B cell (primary cell): ENCODE measurements at regions not wholly inside any gene's neighbourhood (a gene's known extent, or its start where the extent isn't known, plus 50 kb on each side); places are given as distances from the start of the nearest gene placed in this dataset.

Source experiments
- ATAC-seq: fragments of 200-7000 bp; cut with Tn5 transposase; one replicate; pipeline ENCODE4 v1.10.0; 2021; ENCODE audit warnings: low read depth, mild to moderate bottlenecking, moderate number of reproducible peaks, moderate library complexity
- CTCF ChIA-PET: fragments of 350-600 bp; sonication (Branson Sonifier 250); formaldehyde crosslinking; loops from one replicate; lab custom pipeline; 2021; ENCODE audit warnings: antibody characterized with exemption, inconsistent platforms; lab: Charles Lee
- POLR2A ChIA-PET: fragments of 350-600 bp; sonication (Branson Sonifier 250); formaldehyde crosslinking; loops from one replicate; lab custom pipeline; 2021; ENCODE audit warnings: antibody characterized with exemption; lab: Charles Lee
- DNase-seq: peaks from one replicate; pipeline ENCODE4 v3.0.0; 2013
- H2AFZ ChIP-seq: 2 replicates; pipeline ENCODE4 v1.6.1; 2012; ENCODE audit warnings: mild to moderate bottlenecking, low read depth, low read length; ENCODE audit not compliant: insufficient read depth, poor library complexity, severe bottlenecking
- H3K27ac ChIP-seq, 2 donors: 1 replicate in 1 of 2; 2 replicates in 1 of 2; pipeline ENCODE4 v1.5.1; 2012 to 2013; ENCODE audit warnings: low read length in 2 of 2, mild to moderate bottlenecking in 2 of 2, moderate library complexity in 1 of 2
- H3K27me3 ChIP-seq, 4 experiments: fragments of 200-600 bp in 1 of 4; sonication (generic) in 1 of 4; replicated peaks in 1 of 4; 1 replicate in 2 of 4; 2 replicates in 2 of 4; pipeline versions ENCODE4 v1.6.1 to v1.7.0; 2013 to 2016; ENCODE audit warnings: low read length in 3 of 4, mild to moderate bottlenecking in 2 of 4, mixed read lengths in 1 of 4, moderate library complexity in 1 of 4; ENCODE audit not compliant: insufficient read depth in 4 of 4, control insufficient read depth in 3 of 4; ENCODE audit errors: control extremely low read depth in 1 of 4
- H3K36me3 ChIP-seq, 2 experiments: replicated peaks in 1 of 2; 1 replicate in 1 of 2; 2 replicates in 1 of 2; pipeline versions ENCODE4 v1.6.1 to v1.7.1; 2013; ENCODE audit warnings: low read length in 1 of 2; ENCODE audit not compliant: insufficient read depth in 2 of 2, control insufficient read depth in 1 of 2; ENCODE audit errors: control extremely low read depth in 1 of 2, extremely low read depth in 1 of 2
- H3K4me1 ChIP-seq, 2 donors: fragments of 200-600 bp in 1 of 2; sonication (generic) in 1 of 2; 1 replicate in 1 of 2; 2 replicates in 1 of 2; pipeline versions ENCODE4 v1.5.1 to v1.6.1; 2013 to 2017; ENCODE audit warnings: low read length in 2 of 2; ENCODE audit not compliant: control insufficient read depth in 2 of 2, insufficient read depth in 2 of 2
- H3K4me2 ChIP-seq: replicated peaks from 2 replicates; pipeline ENCODE3; 2012; ENCODE audit warnings: mild to moderate bottlenecking, low read depth, low read length; ENCODE audit not compliant: poor library complexity, severe bottlenecking
- H3K4me3 ChIP-seq, 5 experiments: fragments of 200-600 bp in 1 of 5; sonication (generic) in 1 of 5; 1 replicate in 3 of 5; 2 replicates in 2 of 5; pipeline versions ENCODE4 v1.5.1 to v1.7.0; 2011 to 2016; ENCODE audit warnings: low read length in 4 of 5, mild to moderate bottlenecking in 4 of 5, low read depth in 2 of 5, control low read depth in 1 of 5, moderate library complexity in 1 of 5; ENCODE audit not compliant: insufficient read depth in 1 of 5; ENCODE audit errors: control extremely low read depth in 1 of 5, extremely low read depth in 1 of 5
- H3K79me2 ChIP-seq: fragments of 200-600 bp; sonication (generic); one replicate; pipeline ENCODE4 v1.6.0; 2016; ENCODE audit warnings: low read length; ENCODE audit not compliant: control insufficient read depth, insufficient read depth
- H3K9ac ChIP-seq: fragments of 200-600 bp; sonication (generic); 2 replicates; pipeline ENCODE4 v1.6.1; 2017; ENCODE audit warnings: mild to moderate bottlenecking, low read length, moderate library complexity
- H3K9me3 ChIP-seq, 3 donors: one replicate each; pipeline versions ENCODE4 v1.6.1 to v1.7.1; 2013; ENCODE audit warnings: low read length in 2 of 3; ENCODE audit not compliant: control insufficient read depth in 2 of 3, insufficient read depth in 1 of 3; ENCODE audit errors: control extremely low read depth in 1 of 3
- H4K20me1 ChIP-seq: 2 replicates; pipeline ENCODE4 v1.6.0; 2012; ENCODE audit warnings: mild to moderate bottlenecking, low read length; ENCODE audit not compliant: insufficient read depth, control insufficient read depth, poor library complexity, severe bottlenecking
- H3K27ac Mint-ChIP-seq: one replicate; pipeline ENCODE4 v1.8.0; 2021; ENCODE audit warnings: mixed read lengths
- H3K27me3 Mint-ChIP-seq: one replicate; pipeline ENCODE4 v1.8.0; 2021; ENCODE audit warnings: mixed read lengths
- H3K4me1 Mint-ChIP-seq: one replicate; pipeline ENCODE4 v1.8.0; 2021; ENCODE audit warnings: mixed read lengths
- H3K4me3 Mint-ChIP-seq: one replicate; pipeline ENCODE4 v1.8.0; 2021; ENCODE audit warnings: mixed read lengths
- H3K9me3 Mint-ChIP-seq: one replicate; pipeline ENCODE4 v1.8.0; 2022; ENCODE audit warnings: mixed read lengths; ENCODE audit not compliant: insufficient read depth
- CTCF ChIP-seq: fragments of 200-600 bp; IDR thresholded peaks from one replicate; pipeline ENCODE4 v1.8.0; 2022; ENCODE audit warnings: antibody characterized with exemption, mild to moderate bottlenecking
- EZH2 ChIP-seq: IDR thresholded peaks from 2 replicates; pipeline ENCODE4 v1.6.1; 2012; ENCODE audit warnings: borderline replicate concordance, low read depth, mild to moderate bottlenecking, moderate library complexity, low read length; ENCODE audit not compliant: insufficient read depth, poor library complexity, severe bottlenecking
- WGBS: methylation state at CpG from one replicate; pipeline ENCODE4 v1.1.5; 2013; ENCODE audit warnings: missing lambda C conversion rate; ENCODE audit not compliant: insufficient coverage; 5-methylcytosine and 5-hydroxymethylcytosine counted together
- intact Hi-C: fragments of 100-400 bp; cut with micrococcal nuclease; formaldehyde crosslinking; loops from one replicate; pipeline ENCODE4 v1.10.0; 2022

- Histone ChIP-seq H2AFZ (no peak overlapping the region), H3K9ac (no peak overlapping the region), H3K79me2 (no peaks in the 10 kb centered on the region), H3K27ac (no peak overlapping the region), H3K27me3 (no peaks in the 10 kb centered on the region), H3K36me3 (no peaks in the 10 kb centered on the region), H3K4me3 (peak overlapping the region in 1 of 5 experiments; percentile 0), H3K9me3 (peaks cover 0 to 3% (median 2%) of the 10 kb centered on the region in 3 donors), H3K4me1 (peaks cover 13 to 18% of the 10 kb centered on the region in 2 donors), H4K20me1 (no peaks in the 10 kb centered on the region), H3K4me2 (peak overlapping the region; percentile 55)
- intact Hi-C loops, result no loop called here
- ChIA-PET POLR2A (no interaction called here), CTCF (no interaction called here)
- Mint-ChIP-seq H3K27ac (no peak overlapping the region), H3K27me3 (no peaks in the 10 kb centered on the region), H3K9me3 (peaks cover 7% of the 10 kb centered on the region), H3K4me3 (peak overlapping the region; percentile 14), H3K4me1 (peaks cover 19% of the 10 kb centered on the region)
- no peak for ATAC-seq
- peak; percentile 1 for DNase-seq
- WGBS, result no CpG with 5 or more reads among the region's 2 CpGs
- TF ChIP-seq CTCF (no peak), EZH2 (no peak)
Measured at GRCh38 chr18:67599277-67599676, 82.8 kb upstream of the DSEL start.

GRCh38 chr18:67597759-67598158 lies 81.2 kb upstream of the DSEL start:
- no peak overlapping the region for H3K27ac ChIP-seq

More at GRCh38 chr18:67597759-67598158, 81.2 kb upstream of the DSEL start:
- no peak overlapping the region for H3K4me2 ChIP-seq
- no peaks in the 10 kb centered on the region for H3K36me3 ChIP-seq
- H3K27me3 Mint-ChIP-seq, result no peaks in the 10 kb centered on the region
- no peaks in the 10 kb centered on the region for H3K79me2 ChIP-seq
- H3K27me3 ChIP-seq, result no peaks in the 10 kb centered on the region
- no peaks in the 10 kb centered on the region for H4K20me1 ChIP-seq
- ChIA-PET CTCF (no interaction called here), POLR2A (no interaction called here)
- DNase-seq, result no peak
- no peak for ATAC-seq
- H3K4me3 Mint-ChIP-seq, result no peak overlapping the region
- H3K9me3 Mint-ChIP-seq, result peaks cover 7% of the 10 kb centered on the region
- no peak overlapping the region for H3K27ac Mint-ChIP-seq
- no peak for TF ChIP-seq EZH2
- no peak for TF ChIP-seq CTCF
- H3K4me3 ChIP-seq, result no peak overlapping the region
- WGBS, result 40% methylated on average over 1 of the region's 2 CpGs
- intact Hi-C loops, result no loop called here
- H3K9ac ChIP-seq, result no peak overlapping the region
- H3K9me3 ChIP-seq, result peaks cover 0 to 2% (median 0%) of the 10 kb centered on the region in 3 donors
- H3K4me1 Mint-ChIP-seq, result peaks cover 19% of the 10 kb centered on the region
- no peak overlapping the region for H2AFZ ChIP-seq
- peaks cover 13 to 18% of the 10 kb centered on the region in 2 donors for H3K4me1 ChIP-seq
